ENCODE measurements at regions not wholly inside any gene's neighbourhood (a gene's known extent, or its start where the extent isn't known, plus 50 kb on each side); places are given as distances from the start of the nearest gene placed in this dataset.

GRCh38 chr5:5581080-5581479, 158.6 kb downstream of the ICE1 start:
- TF ChIP-seq, protein P1, sequence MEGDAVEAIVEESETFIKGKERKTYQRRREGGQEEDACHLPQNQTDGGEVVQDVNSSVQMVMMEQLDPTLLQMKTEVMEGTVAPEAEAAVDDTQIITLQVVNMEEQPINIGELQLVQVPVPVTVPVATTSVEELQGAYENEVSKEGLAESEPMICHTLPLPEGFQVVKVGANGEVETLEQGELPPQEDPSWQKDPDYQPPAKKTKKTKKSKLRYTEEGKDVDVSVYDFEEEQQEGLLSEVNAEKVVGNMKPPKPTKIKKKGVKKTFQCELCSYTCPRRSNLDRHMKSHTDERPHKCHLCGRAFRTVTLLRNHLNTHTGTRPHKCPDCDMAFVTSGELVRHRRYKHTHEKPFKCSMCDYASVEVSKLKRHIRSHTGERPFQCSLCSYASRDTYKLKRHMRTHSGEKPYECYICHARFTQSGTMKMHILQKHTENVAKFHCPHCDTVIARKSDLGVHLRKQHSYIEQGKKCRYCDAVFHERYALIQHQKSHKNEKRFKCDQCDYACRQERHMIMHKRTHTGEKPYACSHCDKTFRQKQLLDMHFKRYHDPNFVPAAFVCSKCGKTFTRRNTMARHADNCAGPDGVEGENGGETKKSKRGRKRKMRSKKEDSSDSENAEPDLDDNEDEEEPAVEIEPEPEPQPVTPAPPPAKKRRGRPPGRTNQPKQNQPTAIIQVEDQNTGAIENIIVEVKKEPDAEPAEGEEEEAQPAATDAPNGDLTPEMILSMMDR (conservative IDR thresholded peaks at IDR 0.05 in 1 of 2, IDR thresholded peaks at IDR 0.05 in 1 of 2; ENCODE audit: extremely low read depth in 1 of 2, insufficient read depth in 1 of 2, low read depth in 1 of 2, low read length in 2 of 2): no peak
- TF ChIP-seq EZH2 (IDR thresholded peaks at IDR 0.05; ENCODE audit: borderline replicate concordance, low read length): no peak

Data from mammary epithelial cell (primary cell).